Suprapubic skin (tissue), 3 donors: ENCODE measurements at regions not wholly inside any gene's neighbourhood (a gene's known extent, or its start where the extent isn't known, plus 50 kb on each side); places are given as distances from the start of the nearest gene placed in this dataset.

Experiments
- POLR2A ChIP-seq, 2 donors: fragments of 450-650 bp; IDR thresholded peaks; one replicate each; pipeline ENCODE4 v1.6.1; 2017; ENCODE audit warnings: antibody characterized with exemption in 2 of 2, mild to moderate bottlenecking in 2 of 2, moderate library complexity in 2 of 2
- TF ChIP-seq, protein P1 (sequence below), 2 donors: fragments of 200-600 bp in 1 of 2; fragments of 450-650 bp in 1 of 2; sonication (generic) in 1 of 2; IDR thresholded peaks; one replicate each; pipeline ENCODE4 v1.5.1; 2016 to 2019; ENCODE audit warnings: antibody characterized with exemption in 2 of 2, mild to moderate bottlenecking in 1 of 2, moderate library complexity in 1 of 2

GRCh38 chr3:107963581-107963980 is 127.2 kb downstream of the CD47 start:
- TF ChIP-seq, protein P1, sequence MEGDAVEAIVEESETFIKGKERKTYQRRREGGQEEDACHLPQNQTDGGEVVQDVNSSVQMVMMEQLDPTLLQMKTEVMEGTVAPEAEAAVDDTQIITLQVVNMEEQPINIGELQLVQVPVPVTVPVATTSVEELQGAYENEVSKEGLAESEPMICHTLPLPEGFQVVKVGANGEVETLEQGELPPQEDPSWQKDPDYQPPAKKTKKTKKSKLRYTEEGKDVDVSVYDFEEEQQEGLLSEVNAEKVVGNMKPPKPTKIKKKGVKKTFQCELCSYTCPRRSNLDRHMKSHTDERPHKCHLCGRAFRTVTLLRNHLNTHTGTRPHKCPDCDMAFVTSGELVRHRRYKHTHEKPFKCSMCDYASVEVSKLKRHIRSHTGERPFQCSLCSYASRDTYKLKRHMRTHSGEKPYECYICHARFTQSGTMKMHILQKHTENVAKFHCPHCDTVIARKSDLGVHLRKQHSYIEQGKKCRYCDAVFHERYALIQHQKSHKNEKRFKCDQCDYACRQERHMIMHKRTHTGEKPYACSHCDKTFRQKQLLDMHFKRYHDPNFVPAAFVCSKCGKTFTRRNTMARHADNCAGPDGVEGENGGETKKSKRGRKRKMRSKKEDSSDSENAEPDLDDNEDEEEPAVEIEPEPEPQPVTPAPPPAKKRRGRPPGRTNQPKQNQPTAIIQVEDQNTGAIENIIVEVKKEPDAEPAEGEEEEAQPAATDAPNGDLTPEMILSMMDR (IDR thresholded peaks at IDR 0.05), result no peak
- TF ChIP-seq POLR2A (IDR thresholded peaks at IDR 0.05), result no peak
